Occipital lobe (tissue), 1 donor: ENCODE measurements at regions not wholly inside any gene's neighbourhood (a gene's known extent, or its start where the extent isn't known, plus 50 kb on each side); places are given as distances from the start of the nearest gene placed in this dataset.
"Not testable (repeated sequence)": the region's sequence is repeated elsewhere in the genome, so short reads cannot be mapped to it uniquely, and the experiment has no call there.

ENCODE experiments used
- DNase-seq: peaks from one replicate; lab custom pipeline; 2025; lab: John Stamatoyannopoulos, UW

DNA sequence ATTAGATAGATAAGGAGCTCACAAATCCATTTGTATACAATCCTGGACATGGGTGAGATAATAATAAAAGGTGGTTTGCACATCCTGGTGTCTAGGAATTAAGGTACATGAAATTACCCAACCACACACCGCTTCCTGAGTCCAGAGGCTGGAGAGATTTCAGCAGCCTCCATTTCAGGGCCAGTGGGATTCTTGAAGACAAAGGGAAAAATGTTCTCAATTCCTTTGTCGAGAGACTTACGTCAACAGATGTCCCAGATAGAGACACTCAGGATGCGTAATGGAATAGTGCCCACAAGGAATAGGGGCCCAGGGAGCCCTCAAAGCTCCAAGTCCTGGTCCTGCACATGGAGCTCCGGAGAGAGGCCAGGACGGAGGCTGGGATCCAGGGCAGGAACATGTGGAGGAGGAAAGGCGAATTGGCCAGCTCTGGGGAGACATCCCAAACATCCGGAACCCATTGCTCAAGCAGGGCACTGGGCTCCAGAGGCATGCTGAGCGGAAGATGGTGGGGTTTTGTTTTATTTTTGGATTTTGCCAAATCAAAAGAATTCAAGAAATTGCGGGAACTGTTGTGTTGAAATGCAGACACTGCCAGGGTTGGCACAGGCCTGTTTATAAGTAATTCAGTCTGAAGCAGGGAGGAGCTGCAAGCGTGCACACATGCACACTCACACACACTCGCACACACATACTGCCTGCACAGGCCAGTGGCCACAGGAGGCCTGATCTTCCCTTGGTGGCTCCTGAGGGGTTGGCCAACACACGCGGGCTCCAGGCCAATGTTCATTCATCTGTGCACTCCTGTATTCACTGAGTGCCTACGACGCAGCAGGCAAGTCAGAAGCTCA lies 97.2 kb downstream of the NOG start:
- DNase-seq: no peak

DNA sequence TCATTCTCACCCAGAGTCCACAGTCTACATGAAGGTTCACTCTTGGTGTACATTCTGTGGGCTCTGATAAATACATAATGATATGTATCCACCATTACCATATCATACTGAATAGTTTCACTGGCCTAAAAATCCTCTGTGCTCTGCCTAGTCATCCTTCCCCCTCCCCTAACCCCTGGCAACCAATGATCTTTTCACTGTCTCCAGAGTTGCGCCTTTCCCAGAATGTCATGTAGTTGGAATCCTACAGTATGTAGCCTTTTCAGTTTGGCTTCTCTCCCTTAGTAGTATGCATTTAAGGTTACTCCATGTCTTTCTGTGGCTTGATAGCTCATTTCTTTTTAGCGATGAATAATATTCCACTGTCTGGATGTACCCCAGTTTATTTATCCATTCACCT lies 101.3 kb downstream of the NOG start:
- DNase-seq: no peak

GRCh38 chr17:56697190-56697589 lies 103.7 kb downstream of the NOG start:
- DNase-seq: no peak

DNA sequence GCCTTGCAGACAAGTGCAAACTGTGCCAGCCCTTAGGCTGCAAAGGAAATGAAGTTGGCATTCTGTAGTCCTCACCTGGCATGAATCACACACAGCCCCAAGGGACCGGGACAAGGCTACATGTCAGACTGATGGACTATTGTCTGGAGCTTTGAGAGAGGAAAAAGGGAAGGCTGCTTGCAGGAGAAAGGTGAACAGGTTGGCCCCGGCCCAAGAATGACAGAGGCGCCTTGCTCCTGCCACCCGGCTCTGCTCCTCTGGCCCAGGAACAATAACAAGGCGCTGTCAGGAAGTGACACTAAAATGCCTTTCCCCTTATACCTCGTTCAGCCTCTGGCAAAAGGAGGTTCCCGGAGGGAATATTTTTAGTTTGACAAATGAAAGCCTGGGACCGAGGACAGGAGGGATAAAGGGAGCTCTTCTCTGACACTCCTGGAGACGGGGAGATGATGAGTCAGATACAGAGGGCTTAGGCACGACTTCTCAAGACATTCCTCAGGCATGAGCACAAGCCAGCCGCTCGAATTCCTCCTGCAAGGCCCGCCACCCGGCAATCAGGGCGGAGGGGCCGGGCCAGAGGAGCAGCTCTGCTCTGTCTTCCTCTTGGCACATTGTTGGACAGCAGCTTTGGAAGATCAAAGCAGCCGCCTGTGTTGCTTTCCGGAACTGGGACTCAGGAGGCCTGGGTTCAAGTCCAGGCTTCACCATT lies 105.8 kb downstream of the NOG start:
- no peak for DNase-seq

- no peak for DNase-seq
Measured at GRCh38 chr17:56700919-56701420, 107.5 kb downstream of the NOG start.

GRCh38 chr17:56707312-56708219 lies 114.1 kb downstream of the NOG start:
- DNase-seq: no peak

GRCh38 chr17:56708220-56708558 lies 114.7 kb downstream of the NOG start:
- DNase-seq: no peak

DNA sequence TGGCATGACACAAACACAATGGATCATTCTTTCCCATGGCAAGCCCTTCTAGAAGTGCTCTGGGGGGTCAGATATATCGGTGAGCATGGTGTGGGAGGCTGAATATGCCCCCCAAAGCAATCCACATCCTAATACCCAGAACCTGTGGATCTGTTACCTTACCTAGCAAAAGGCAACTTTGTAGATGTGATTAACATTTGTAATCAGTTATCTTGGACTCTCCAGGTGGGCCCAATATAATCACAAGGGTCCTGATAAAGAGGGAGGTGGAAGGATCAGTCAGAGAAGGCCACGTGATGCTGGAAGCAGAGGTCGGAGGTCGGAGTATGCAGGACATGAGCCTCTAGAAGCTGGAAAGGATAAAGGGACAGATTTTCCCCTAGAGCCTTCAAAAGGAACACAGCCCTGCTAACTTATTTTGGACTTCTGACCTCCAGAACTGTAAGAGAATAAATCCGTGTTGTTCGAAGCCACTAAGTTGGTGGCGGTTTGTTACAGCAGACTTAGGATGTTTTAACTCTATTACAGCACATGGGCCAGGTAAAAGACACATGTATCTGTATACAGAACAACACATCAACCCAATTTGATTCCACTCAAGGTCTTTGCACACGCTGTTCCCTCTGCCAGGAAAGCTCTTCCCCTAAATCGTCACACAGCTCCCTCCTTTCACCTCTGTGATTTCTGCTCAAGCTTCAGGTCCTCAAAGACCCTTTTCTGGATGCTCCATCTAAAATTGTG lies 115.3 kb downstream of the NOG start:
- no peak for DNase-seq

DNA sequence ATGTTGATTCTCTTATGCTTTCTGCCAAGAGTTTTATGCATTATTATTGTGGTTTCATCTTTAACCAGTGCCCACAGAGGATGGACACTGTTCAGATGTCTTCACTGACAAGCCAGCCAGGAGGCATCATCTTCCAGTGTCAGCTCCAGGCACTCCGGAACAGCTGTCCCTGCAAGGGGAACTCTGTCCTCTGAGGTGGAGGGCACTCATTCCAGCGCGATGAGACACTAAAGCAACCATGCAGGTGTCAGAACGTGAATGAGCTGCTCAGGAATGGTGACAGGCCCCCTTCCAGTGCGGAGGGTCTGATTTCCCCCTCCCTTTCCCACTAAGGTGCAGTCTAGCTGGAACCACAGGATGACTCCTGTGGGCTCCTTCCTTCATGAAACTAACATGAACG lies 117.5 kb downstream of the NOG start:
- no peak for DNase-seq

- peak; percentile 47 for DNase-seq
Measured at GRCh38 chr17:56715613-56716357, 117.9 kb downstream of the C17orf67 start.

- DNase-seq: no peak
Measured at GRCh38 chr17:56717471-56717870, 116.2 kb downstream of the C17orf67 start.

DNA sequence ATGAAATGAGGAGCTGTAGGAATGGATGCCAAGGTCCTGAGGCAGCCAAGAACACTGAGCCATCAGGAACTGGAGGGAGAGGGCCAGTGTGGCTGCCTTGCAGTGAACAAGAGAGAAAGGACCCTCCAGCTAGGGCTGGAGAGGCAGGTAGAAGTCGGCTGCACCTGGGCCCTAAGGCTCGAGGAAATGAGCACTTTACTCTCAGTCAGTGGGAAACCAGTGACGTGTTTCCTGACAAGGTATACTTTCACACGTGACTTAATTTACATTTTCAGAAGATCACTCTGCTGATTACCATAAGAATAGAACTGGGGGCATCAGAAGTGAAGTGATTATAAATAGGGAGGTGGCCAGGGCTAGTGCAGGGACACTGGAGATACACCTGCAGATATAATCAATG lies 115.2 kb downstream of the C17orf67 start:
- DNase-seq: no peak

DNA sequence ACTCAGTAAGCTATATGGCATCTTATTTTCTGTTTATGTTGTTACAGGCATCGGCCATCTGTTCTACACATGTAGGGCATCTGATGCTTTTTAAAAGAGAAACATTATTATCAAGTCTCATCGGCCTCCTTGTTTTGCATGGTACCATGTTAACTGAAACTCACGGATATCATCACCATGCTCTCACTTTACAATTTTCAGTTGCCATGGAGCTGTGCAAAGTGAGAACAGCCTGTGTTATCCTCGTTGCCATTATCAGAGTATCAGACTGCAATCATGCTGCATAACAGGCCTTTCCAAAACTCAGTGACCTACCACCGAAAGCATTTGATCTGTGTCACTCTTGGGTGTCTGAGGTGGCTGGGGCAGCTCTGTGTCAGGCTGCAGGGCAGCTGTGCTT lies 110.3 kb downstream of the C17orf67 start:
- no peak for DNase-seq

DNA sequence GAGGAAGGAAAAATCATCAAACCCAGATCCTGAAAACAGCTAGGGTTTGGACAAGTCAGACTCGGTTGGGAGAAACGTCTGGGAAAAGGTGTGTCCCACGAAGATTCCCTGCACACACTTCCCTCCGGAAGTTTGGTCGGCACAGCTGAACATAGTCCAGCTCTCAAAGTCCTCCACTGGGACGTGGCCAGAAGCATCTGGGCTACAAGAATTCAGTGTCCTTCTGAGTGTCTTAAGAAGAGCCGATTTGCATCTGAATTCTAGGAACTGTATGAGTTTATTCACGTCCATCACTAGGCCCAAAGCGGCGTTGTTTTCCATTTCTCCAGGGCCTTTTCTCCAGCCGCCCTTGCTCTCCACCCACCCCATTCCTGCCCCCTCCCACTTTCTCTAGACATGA lies 109.1 kb downstream of the C17orf67 start:
- DNase-seq: no peak

- no peak for DNase-seq
Measured at GRCh38 chr17:56725144-56725543, 108.6 kb downstream of the C17orf67 start.

- DNase-seq: no peak
Measured at GRCh38 chr17:56727876-56728617, 105.7 kb downstream of the C17orf67 start.

DNA sequence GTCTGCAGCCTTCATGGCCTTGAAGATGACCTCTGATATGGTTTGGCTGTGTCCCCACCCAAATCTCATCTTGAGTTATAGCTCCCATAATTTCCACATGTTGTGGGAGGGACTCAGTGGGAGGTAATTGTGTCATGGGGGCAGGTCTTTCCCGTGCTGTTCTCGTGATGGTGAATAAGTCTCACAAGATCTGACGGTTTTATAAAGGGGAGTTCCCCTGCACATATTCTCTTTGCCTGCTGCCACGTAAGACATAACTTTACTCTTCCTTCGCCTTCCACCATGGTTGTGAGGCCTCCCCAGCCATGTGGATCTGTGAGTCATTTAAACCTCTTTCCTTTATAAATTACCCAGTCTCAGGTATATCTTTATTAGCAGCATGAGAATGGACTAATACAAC lies 102.6 kb downstream of the C17orf67 start:
- DNase-seq: not testable (repeated sequence)

- no peak for DNase-seq
Measured at GRCh38 chr17:56733833-56734232, 99.9 kb downstream of the C17orf67 start.

DNA sequence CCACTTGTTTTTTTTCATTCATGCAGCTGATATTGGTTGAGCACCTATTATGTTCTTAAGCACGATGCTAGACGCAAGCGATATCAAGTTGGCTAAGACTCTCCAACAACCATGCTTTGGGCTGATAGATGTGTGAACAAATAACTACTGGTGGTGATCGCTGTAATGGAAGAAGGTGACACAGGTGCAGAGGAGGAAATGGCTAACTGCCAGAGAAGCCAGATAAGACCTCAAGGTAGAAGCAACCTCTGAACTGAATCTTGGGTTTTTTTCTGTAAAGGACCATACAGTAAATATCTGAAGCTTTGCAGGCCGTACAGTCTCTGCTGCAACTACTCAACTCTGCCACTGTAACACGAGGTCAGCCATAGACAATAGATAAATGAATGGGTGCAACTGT lies 97.9 kb downstream of the C17orf67 start:
- no peak for DNase-seq
